DOHH2 (cell line): ENCODE measurements at regions not wholly inside any gene's neighbourhood (a gene's known extent, or its start where the extent isn't known, plus 50 kb on each side); places are given as distances from the start of the nearest gene placed in this dataset.

Source experiments
- EZH2phosphoT487 ChIP-seq: fragments of 200-600 bp; sonication (generic); IDR thresholded peaks from 2 replicates; pipeline ENCODE4 v1.6.1; 2017; ENCODE audit warnings: borderline replicate concordance, mild to moderate bottlenecking, antibody characterized with exemption, low read length, moderate library complexity, mixed read lengths
- TF ChIP-seq, protein P1 (sequence below): fragments of 200-600 bp; sonication (generic); IDR thresholded peaks from one replicate; pipeline ENCODE4 v1.5.1; 2014; ENCODE audit warnings: antibody characterized with exemption, mild to moderate bottlenecking, low read depth, low read length; ENCODE audit not compliant: poor library complexity, severe bottlenecking

DNA sequence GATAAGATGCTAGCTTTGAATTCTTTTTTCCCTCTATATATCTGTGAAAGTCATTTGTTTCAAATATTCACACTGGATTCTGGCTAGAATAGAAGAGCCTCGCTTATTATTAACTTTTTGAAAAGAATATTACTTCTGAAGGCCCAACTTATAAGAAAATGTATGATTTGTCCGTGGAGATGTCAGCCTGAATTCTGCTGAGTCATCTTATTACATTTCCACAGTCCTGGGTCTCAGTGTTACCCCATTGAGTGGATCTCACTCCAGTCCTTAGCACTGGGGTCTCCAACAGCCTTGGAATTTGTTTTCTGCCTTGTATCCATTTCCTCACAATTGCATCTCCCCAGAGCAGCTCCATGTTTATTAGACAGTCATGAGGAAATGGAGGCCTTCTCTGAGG is 907.9 kb downstream of the VRK1 start:
- TF ChIP-seq, protein P1, sequence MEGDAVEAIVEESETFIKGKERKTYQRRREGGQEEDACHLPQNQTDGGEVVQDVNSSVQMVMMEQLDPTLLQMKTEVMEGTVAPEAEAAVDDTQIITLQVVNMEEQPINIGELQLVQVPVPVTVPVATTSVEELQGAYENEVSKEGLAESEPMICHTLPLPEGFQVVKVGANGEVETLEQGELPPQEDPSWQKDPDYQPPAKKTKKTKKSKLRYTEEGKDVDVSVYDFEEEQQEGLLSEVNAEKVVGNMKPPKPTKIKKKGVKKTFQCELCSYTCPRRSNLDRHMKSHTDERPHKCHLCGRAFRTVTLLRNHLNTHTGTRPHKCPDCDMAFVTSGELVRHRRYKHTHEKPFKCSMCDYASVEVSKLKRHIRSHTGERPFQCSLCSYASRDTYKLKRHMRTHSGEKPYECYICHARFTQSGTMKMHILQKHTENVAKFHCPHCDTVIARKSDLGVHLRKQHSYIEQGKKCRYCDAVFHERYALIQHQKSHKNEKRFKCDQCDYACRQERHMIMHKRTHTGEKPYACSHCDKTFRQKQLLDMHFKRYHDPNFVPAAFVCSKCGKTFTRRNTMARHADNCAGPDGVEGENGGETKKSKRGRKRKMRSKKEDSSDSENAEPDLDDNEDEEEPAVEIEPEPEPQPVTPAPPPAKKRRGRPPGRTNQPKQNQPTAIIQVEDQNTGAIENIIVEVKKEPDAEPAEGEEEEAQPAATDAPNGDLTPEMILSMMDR = no peak
- TF ChIP-seq EZH2phosphoT487 = no peak
